K562 (cell line): ENCODE measurements at regions not wholly inside any gene's neighbourhood (a gene's known extent, or its start where the extent isn't known, plus 50 kb on each side); places are given as distances from the start of the nearest gene placed in this dataset.
A peak's percentile ranks its signal among the peaks of the same experiment; 100 is the strongest.

ENCODE experiments used
- ATAC-seq: fragments of 200-7000 bp; cut with Tn5 transposase; 3 replicates; pipeline ENCODE4 v1.9.1; 2020; ENCODE audit warnings: moderate library complexity
- BruUV-seq: library from RNA; stranded (reverse); fragments of 400-500 nt; replicated peaks from 2 replicates; lab custom pipeline; 2021; lab: Mats Ljungman, UMichigan
- CTCF ChIA-PET: fragments of 300-600 bp; formaldehyde crosslinking; extraction: SDS; loops from one replicate; lab custom pipeline; 2021; ENCODE audit warnings: low intra/inter-chr PET ratio; lab: Yijun Ruan, JAX
- POLR2A ChIA-PET: fragments of 300-600, 350-650 bp; sonication (Branson Sonifier 250); formaldehyde crosslinking; extraction: SDS; loops from one replicate; lab custom pipeline; 2021; ENCODE audit warnings: antibody characterized with exemption, inconsistent platforms; lab: Yijun Ruan, JAX
- DNase-seq, 4 experiments: peaks; one replicate each; pipeline versions ENCODE4 v3.0.0 to v3.0.0-alpha.2; 2011 to 2018; ENCODE audit warnings: low spot score in 3 of 4, mixed read lengths in 3 of 4; ENCODE audit errors: extremely low read depth in 1 of 4
- FAIRE-seq: peaks from 2 replicates; lab custom pipeline; 2011; peaks lifted over from hg19 to GRCh38; lab: Jason Lieb, UNC
- H2AFZ ChIP-seq: 2 replicates; pipeline ENCODE4 v1.6.0; 2011; ENCODE audit warnings: low read depth, low read length, control low read depth, inconsistent platforms
- H3K27ac ChIP-seq: fragments of 200-600 bp; 3 replicates; pipeline ENCODE4 v1.8.0; 2011; ENCODE audit warnings: low read depth, mild to moderate bottlenecking, control low read depth, inconsistent platforms, low read length, moderate library complexity, mixed read lengths; ENCODE audit errors: extremely low read depth
- H3K27me3 ChIP-seq, 2 experiments: fragments of 300-600 bp in 1 of 2; 2 replicates in 1 of 2; 3 replicates in 1 of 2; pipeline versions ENCODE4 v1.6.0 to v1.8.0; 2011; ENCODE audit warnings: inconsistent platforms in 2 of 2, low read length in 2 of 2, mild to moderate bottlenecking in 1 of 2, mixed read lengths in 1 of 2, moderate library complexity in 1 of 2; ENCODE audit not compliant: control insufficient read depth in 2 of 2, insufficient read depth in 2 of 2
- H3K36me3 ChIP-seq: fragments of 300-600 bp; 3 replicates; pipeline ENCODE4 v1.8.0; 2011; ENCODE audit warnings: mild to moderate bottlenecking, low read length, inconsistent platforms; ENCODE audit not compliant: control insufficient read depth, insufficient read depth
- H3K4me1 ChIP-seq, 2 experiments: fragments of 200-600 bp in 1 of 2; replicated peaks in 1 of 2; 2 replicates in 1 of 2; 3 replicates in 1 of 2; pipeline versions ENCODE4 v1.5.1 to v1.8.0; 2011; ENCODE audit warnings: inconsistent platforms in 2 of 2, low read length in 2 of 2, mild to moderate bottlenecking in 1 of 2, mixed read lengths in 1 of 2, moderate library complexity in 1 of 2; ENCODE audit not compliant: control insufficient read depth in 2 of 2, insufficient read depth in 2 of 2
- H3K4me2 ChIP-seq: 2 replicates; pipeline ENCODE4 v1.6.1; 2011; ENCODE audit warnings: low read length, control low read depth, inconsistent platforms, mixed read lengths; ENCODE audit not compliant: insufficient read depth
- H3K4me3 ChIP-seq: fragments of 200-600 bp; sonication (generic), shearing (Covaris generic); 2 replicates; pipeline ENCODE4 v1.5.1; 2016; ENCODE audit warnings: control low read depth, inconsistent platforms
- H3K79me2 ChIP-seq: fragments of 200-600 bp; 3 replicates; pipeline ENCODE4 v1.8.0; 2011; ENCODE audit warnings: low read length, inconsistent platforms; ENCODE audit not compliant: control insufficient read depth, insufficient read depth
- H3K9ac ChIP-seq, 2 experiments: 2 replicates each; pipeline versions ENCODE4 v1.6.0 to v1.6.1; 2011; ENCODE audit warnings: low read depth in 2 of 2, low read length in 2 of 2, control low read depth in 1 of 2, inconsistent platforms in 1 of 2, mild to moderate bottlenecking in 1 of 2, mixed read lengths in 1 of 2; ENCODE audit not compliant: insufficient read depth in 1 of 2
- H3K9me1 ChIP-seq: one replicate; pipeline ENCODE4 v1.6.0; 2011; ENCODE audit warnings: inconsistent platforms, mild to moderate bottlenecking, low read length, moderate library complexity; ENCODE audit not compliant: control insufficient read depth, insufficient read depth
- H3K9me3 ChIP-seq: replicated peaks from 2 replicates; pipeline ENCODE4 v1.5.1; 2011; ENCODE audit warnings: low read depth, low read length, inconsistent platforms; ENCODE audit not compliant: control insufficient read depth, insufficient read depth
- H4K20me1 ChIP-seq: replicated peaks from 2 replicates; pipeline ENCODE4 v1.6.1; 2011; ENCODE audit warnings: low read length, inconsistent platforms, mixed read lengths; ENCODE audit not compliant: control insufficient read depth, insufficient read depth
- CBFA2T3 ChIP-seq: fragments of 450-650 bp; IDR thresholded peaks from 2 replicates; pipeline ENCODE4 v1.6.1; 2017
- CTBP1 ChIP-seq: fragments of 450-650 bp; IDR thresholded peaks from 2 replicates; pipeline ENCODE4 v1.6.1; 2016; ENCODE audit warnings: borderline replicate concordance
- HEY1 ChIP-seq: fragments of 250-450 bp; sonication (Bioruptor Pico); IDR thresholded peaks from 2 replicates; pipeline ENCODE4 v1.5.0; 2020; ENCODE audit warnings: mild to moderate bottlenecking, moderate library complexity, borderline replicate concordance
- RBM25 ChIP-seq: fragments of 200-400 bp; formaldehyde crosslinking; IDR thresholded peaks from 2 replicates; pipeline ENCODE4 v1.6.1; 2018; ENCODE audit warnings: low read length, low read depth, moderate library complexity; ENCODE audit not compliant: severe bottlenecking
- ZNF146 ChIP-seq: IDR thresholded peaks from one replicate; pipeline ENCODE4 v1.6.1; 2018; ENCODE audit warnings: missing compliant biosample characterization; ENCODE audit not compliant: unreplicated experiment
- WGBS: fragments of 100-300 bp; shearing (Covaris generic); methylation state at CpG from one replicate; pipeline ENCODE4 v1.1.6; 2016; ENCODE audit warnings: low coverage, mixed read lengths; ENCODE audit not compliant: insufficient coverage; ENCODE audit errors: missing lambda C conversion rate; 5-methylcytosine and 5-hydroxymethylcytosine counted together
- in situ Hi-C: fragments of 300-500 bp; cut with MboI; formaldehyde crosslinking; loops from 4 replicates; pipeline ENCODE4 v1.15.0; 2018; ENCODE audit warnings: inconsistent platforms, mixed read lengths
- intact Hi-C: fragments of 100-400 bp; cut with micrococcal nuclease; formaldehyde crosslinking; loops from 2 replicates; pipeline ENCODE4 v1.14.2; 2022

GRCh38 chr13:75919660-75920199, 283.6 kb downstream of the LMO7 start:
- Histone ChIP-seq H3K79me2 (no peaks in the 10 kb centered on the region), H3K27ac (no peak overlapping the region), H3K9me3 (0 out of 2 replicates have a peak, but pooled peaks cover 2% of the 10 kb centered on the region), H4K20me1 (no peaks in the 10 kb centered on the region), H3K4me2 (no peak overlapping the region), H3K4me3 (no peak overlapping the region), H3K27me3 (no peaks in the 10 kb centered on the region), H3K4me1 (peaks cover 0 to 3% of the 10 kb centered on the region in 2 experiments; a peak in 2 of 5 replicates), H2AFZ (no peak overlapping the region), H3K36me3 (no peaks in the 10 kb centered on the region), H3K9me1 (no peaks in the 10 kb centered on the region), H3K9ac (no peak overlapping the region)
- FAIRE-seq: no peak
- CTCF ChIA-PET: no interaction called here
- DNase-seq: no peak
- BruUV-seq: no TSS peak
- POLR2A ChIA-PET: no interaction called here
- intact Hi-C loops: no loop called here
- WGBS: 0% methylated on average over 2 of the region's 2 CpGs
- peak; percentile 33 for TF ChIP-seq RBM25
- TF ChIP-seq HEY1 (CRISPR knock-in tag): no peak
- peak; percentile 71 for TF ChIP-seq ZNF146 (CRISPR knock-in tag)
- no peak for ATAC-seq
- in situ Hi-C loops: no loop called here

GRCh38 chr13:75915066-75915465, 278.9 kb downstream of the LMO7 start:
- ChIA-PET POLR2A (no interaction called here), CTCF (no interaction called here)
- H2AFZ ChIP-seq: no peak overlapping the region
- no peaks in the 10 kb centered on the region for H3K79me2 ChIP-seq
- peak; percentile 42; the same call in 1 of the 3 replicates for ATAC-seq
- H3K4me3 ChIP-seq: no peak overlapping the region
- H3K9me1 ChIP-seq: no peaks in the 10 kb centered on the region
- no peaks in the 10 kb centered on the region for H3K27me3 ChIP-seq
- no peaks in the 10 kb centered on the region for H3K36me3 ChIP-seq
- in situ Hi-C loops (no loop called here), intact Hi-C loops (no loop called here)
- no peak for DNase-seq
- no peak overlapping the region for H3K9ac ChIP-seq
- 0 out of 2 replicates have a peak, but pooled peaks cover 2% of the 10 kb centered on the region for H3K9me3 ChIP-seq
- peaks cover 0 to 3% of the 10 kb centered on the region in 2 experiments; a peak in 2 of 5 replicates for H3K4me1 ChIP-seq
- H3K4me2 ChIP-seq: no peak overlapping the region
- FAIRE-seq: no peak
- H3K27ac ChIP-seq: no peak overlapping the region
- BruUV-seq: no TSS peak
- no peak for TF ChIP-seq CTBP1
- TF ChIP-seq CBFA2T3: peak; percentile 23; the same call in 1 of the 2 replicates
- no peaks in the 10 kb centered on the region for H4K20me1 ChIP-seq
